ENCODE measurements at regions not wholly inside any gene's neighbourhood (a gene's known extent, or its start where the extent isn't known, plus 50 kb on each side); places are given as distances from the start of the nearest gene placed in this dataset.

GRCh38 chr13:111533900-111534683, 213.7 kb downstream of the TEX29 start:
- CTCF ChIA-PET = no interaction called here
- no peaks in the 10 kb centered on the region; the same call in 1 of the 2 replicates for H4K20me1 ChIP-seq (ENCODE audit: insufficient read depth)
- no TSS peak for BruUV-seq (replicated peaks)

GRCh38 chr13:111534751-111535522, 214.5 kb downstream of the TEX29 start:
- Histone ChIP-seq H3F3A (ENCODE audit: insufficient read depth, low read depth) (no peaks in the 10 kb centered on the region), H3K9me3 (ENCODE audit: insufficient read depth, low read depth) (no peaks in the 10 kb centered on the region), H3K27me3 (ENCODE audit: insufficient read depth, low read depth) (peaks cover 100% of the 10 kb centered on the region), H2AFZ (no peak overlapping the region), H3K4me2 (no peak overlapping the region), H3K79me2 (ENCODE audit: low read depth) (no peaks in the 10 kb centered on the region), H3K36me3 (ENCODE audit: low read depth) (no peaks in the 10 kb centered on the region), H4K20me1 (ENCODE audit: insufficient read depth) (no peaks in the 10 kb centered on the region; the same call in 1 of the 2 replicates), H3K4me3 (no peak overlapping the region), H3K27ac (no peak overlapping the region), H3K9me2 (ENCODE audit: insufficient read depth) (no peaks in the 10 kb centered on the region), H3K4me1 (replicated peaks; ENCODE audit: insufficient read depth) (no peaks in the 10 kb centered on the region)
- BruUV-seq (replicated peaks) = no TSS peak
- POLR2A ChIA-PET (ENCODE audit: unreplicated experiment) = no interaction called here
- no peak for TF ChIP-seq CTCF (conservative IDR thresholded peaks at IDR 0.05)
- no peak; the same call in 1 of the 2 replicates for TF ChIP-seq EZH2 (IDR thresholded peaks at IDR 0.05; ENCODE audit: low read depth)
- CTCF ChIA-PET = no interaction called here
- intact Hi-C loops (cut with micrococcal nuclease; ENCODE audit: unreplicated experiment) = no loop called here
- no peak for DNase-seq

More at GRCh38 chr13:111533900-111534683, 213.7 kb downstream of the TEX29 start:
- H3K9me3 ChIP-seq (ENCODE audit: insufficient read depth, low read depth) = no peaks in the 10 kb centered on the region
- H3K9me2 ChIP-seq (ENCODE audit: insufficient read depth) = no peaks in the 10 kb centered on the region
- H3K4me2 ChIP-seq = no peak overlapping the region
- H3K79me2 ChIP-seq (ENCODE audit: low read depth) = no peaks in the 10 kb centered on the region
- intact Hi-C loops (cut with micrococcal nuclease; ENCODE audit: unreplicated experiment) = no loop called here
- no peaks in the 10 kb centered on the region for H3F3A ChIP-seq (ENCODE audit: insufficient read depth, low read depth)
- H3K4me1 ChIP-seq (replicated peaks; ENCODE audit: insufficient read depth) = no peaks in the 10 kb centered on the region
- POLR2A ChIA-PET (ENCODE audit: unreplicated experiment) = no interaction called here
- peaks cover 100% of the 10 kb centered on the region for H3K27me3 ChIP-seq (ENCODE audit: insufficient read depth, low read depth)
- no peak for TF ChIP-seq CTCF (conservative IDR thresholded peaks at IDR 0.05)
- TF ChIP-seq EZH2 (IDR thresholded peaks at IDR 0.05; ENCODE audit: low read depth) = no peak
- no peak overlapping the region for H3K27ac ChIP-seq
- DNase-seq = no peak
- H3K36me3 ChIP-seq (ENCODE audit: low read depth) = no peaks in the 10 kb centered on the region
- H2AFZ ChIP-seq = no peak overlapping the region
- H3K4me3 ChIP-seq = no peak overlapping the region

- DNase-seq = no peak
- Histone ChIP-seq H3K4me1 (replicated peaks; ENCODE audit: insufficient read depth) (no peaks in the 10 kb centered on the region), H3K9me2 (ENCODE audit: insufficient read depth) (no peaks in the 10 kb centered on the region), H3K27ac (no peak overlapping the region), H3F3A (ENCODE audit: insufficient read depth, low read depth) (no peaks in the 10 kb centered on the region), H3K4me3 (no peak overlapping the region), H2AFZ (no peak overlapping the region), H3K27me3 (ENCODE audit: insufficient read depth, low read depth) (peaks cover 100% of the 10 kb centered on the region), H3K4me2 (no peak overlapping the region), H4K20me1 (ENCODE audit: insufficient read depth) (no peaks in the 10 kb centered on the region; the same call in 1 of the 2 replicates), H3K79me2 (ENCODE audit: low read depth) (no peaks in the 10 kb centered on the region), H3K36me3 (ENCODE audit: low read depth) (no peaks in the 10 kb centered on the region), H3K9me3 (ENCODE audit: insufficient read depth, low read depth) (no peaks in the 10 kb centered on the region)
- BruUV-seq (replicated peaks) = no TSS peak
- POLR2A ChIA-PET (ENCODE audit: unreplicated experiment) = no interaction called here
- CTCF ChIA-PET = no interaction called here
- intact Hi-C loops (cut with micrococcal nuclease; ENCODE audit: unreplicated experiment) = no loop called here
- TF ChIP-seq EZH2 (IDR thresholded peaks at IDR 0.05; ENCODE audit: low read depth) (no peak), CTCF (conservative IDR thresholded peaks at IDR 0.05) (no peak)
Measured at GRCh38 chr13:111535523-111535811, 215.0 kb downstream of the TEX29 start.

All from PC-9 (cell line).